Stimulated activated CD4-positive, alpha-beta T cell treated with anti-CD3 and anti-CD28 coated beads, Interleukin-1b, Interleukin-23, amount 100 ng/mL, for 4 hours (primary cell): ENCODE measurements at regions not wholly inside any gene's neighbourhood (a gene's known extent, or its start where the extent isn't known, plus 50 kb on each side); places are given as distances from the start of the nearest gene placed in this dataset.
"Not testable (repeated sequence)": the region's sequence is repeated elsewhere in the genome, so short reads cannot be mapped to it uniquely, and the experiment has no call there.

Experiments
- DNase-seq, 2 donors: peaks; one replicate each; pipeline ENCODE4 v3.0.0-alpha.2; 2020; ENCODE audit warnings: low read depth in 2 of 2

GRCh38 chr7:113230691-113231090, 112.3 kb upstream of the SMIM30 start:
- no peak for DNase-seq

- no peak for DNase-seq
Observed at GRCh38 chr7:113217314-113217713, 99.0 kb upstream of the SMIM30 start.

GRCh38 chr7:113216038-113216437, 97.7 kb upstream of the SMIM30 start:
- no peak for DNase-seq

GRCh38 chr7:113209449-113210203, 91.3 kb upstream of the SMIM30 start:
- no peak for DNase-seq

- DNase-seq = no peak
Observed at GRCh38 chr7:113207931-113208330, 89.6 kb upstream of the SMIM30 start.

GRCh38 chr7:113207441-113207840, 89.1 kb upstream of the SMIM30 start:
- DNase-seq = no peak

- no peak for DNase-seq
Observed at GRCh38 chr7:113204415-113204814, 86.1 kb upstream of the SMIM30 start.

- DNase-seq = no peak
Observed at GRCh38 chr7:113202284-113202683, 83.9 kb upstream of the SMIM30 start.

GRCh38 chr7:113200281-113200680, 81.9 kb upstream of the SMIM30 start:
- DNase-seq = no peak

- no peak for DNase-seq
Observed at GRCh38 chr7:113199841-113200240, 81.5 kb upstream of the SMIM30 start.

- DNase-seq = no peak
Observed at GRCh38 chr7:113199136-113199535, 80.8 kb upstream of the SMIM30 start.

- DNase-seq = no peak
Observed at GRCh38 chr7:113198226-113198625, 79.9 kb upstream of the SMIM30 start.

GRCh38 chr7:113197274-113197673, 78.9 kb upstream of the SMIM30 start:
- DNase-seq = no peak

- DNase-seq = no peak
Observed at GRCh38 chr7:113188396-113188795, 70.0 kb upstream of the SMIM30 start.

GRCh38 chr7:113179313-113179712, 61.0 kb upstream of the SMIM30 start:
- DNase-seq = no peak

GRCh38 chr7:113176836-113177235, 58.5 kb upstream of the SMIM30 start:
- DNase-seq = no peak

- DNase-seq = not testable (repeated sequence)
Observed at GRCh38 chr7:113176180-113176579, 57.8 kb upstream of the SMIM30 start.

- no peak for DNase-seq
Observed at GRCh38 chr7:113175525-113176104, 57.3 kb upstream of the SMIM30 start.

GRCh38 chr7:113172726-113173125, 54.4 kb upstream of the SMIM30 start:
- DNase-seq = no peak

GRCh38 chr7:113170591-113170990, 52.2 kb upstream of the SMIM30 start:
- DNase-seq = no peak
